ENCODE measurements at regions not wholly inside any gene's neighbourhood (a gene's known extent, or its start where the extent isn't known, plus 50 kb on each side); places are given as distances from the start of the nearest gene placed in this dataset.

GRCh38 chr1:209045331-209046057 is 538.0 kb upstream of the CAMK1G start:
- Mint-ChIP-seq H3K9me3 (ENCODE audit: low read depth) (no peaks in the 10 kb centered on the region), H3K4me1 (ENCODE audit: low read depth) (peaks cover 28% of the 10 kb centered on the region), H3K27ac (ENCODE audit: unreplicated experiment) (no peak overlapping the region), H3K36me3 (ENCODE audit: low read depth) (no peaks in the 10 kb centered on the region), H3K27me3 (ENCODE audit: low read depth) (no peaks in the 10 kb centered on the region), H3K4me3 (ENCODE audit: unreplicated experiment) (no peak overlapping the region)
- no peak for TF ChIP-seq CTCF (IDR thresholded peaks at IDR 0.05)
- no peak for DNase-seq (ENCODE audit: low spot score)

DNA sequence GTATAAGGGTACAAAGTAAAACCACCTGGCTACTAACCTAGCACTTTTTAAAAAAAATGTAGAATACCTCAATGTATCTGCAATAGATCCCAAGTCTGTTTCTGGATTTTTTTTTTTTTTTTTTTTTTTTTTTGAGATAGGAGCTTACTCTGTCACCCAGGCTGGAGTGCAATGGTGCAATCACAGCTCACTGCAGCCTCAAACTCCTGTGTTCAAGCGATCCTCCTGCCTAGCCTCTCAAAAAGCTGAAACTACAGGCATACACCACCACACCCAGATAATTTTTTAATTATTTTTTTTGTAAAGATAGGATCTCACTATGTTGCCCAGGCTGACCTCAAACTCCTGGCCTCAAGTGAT is 537.5 kb upstream of the CAMK1G start:
- Mint-ChIP-seq H3K9me3 (ENCODE audit: low read depth) (no peaks in the 10 kb centered on the region), H3K4me3 (ENCODE audit: unreplicated experiment) (no peak overlapping the region), H3K27me3 (ENCODE audit: low read depth) (no peaks in the 10 kb centered on the region), H3K27ac (ENCODE audit: unreplicated experiment) (no peak overlapping the region), H3K36me3 (ENCODE audit: low read depth) (no peaks in the 10 kb centered on the region), H3K4me1 (ENCODE audit: low read depth) (peaks cover 28% of the 10 kb centered on the region)
- TF ChIP-seq CTCF (IDR thresholded peaks at IDR 0.05): no peak
- no peak for DNase-seq (ENCODE audit: low spot score)

- no peaks in the 10 kb centered on the region for H3K27me3 Mint-ChIP-seq (ENCODE audit: low read depth)
- H3K36me3 Mint-ChIP-seq (ENCODE audit: low read depth): no peaks in the 10 kb centered on the region
- DNase-seq (ENCODE audit: low spot score): no peak
- no peak overlapping the region for H3K27ac Mint-ChIP-seq (ENCODE audit: unreplicated experiment)
- H3K4me3 Mint-ChIP-seq (ENCODE audit: unreplicated experiment): no peak overlapping the region
- TF ChIP-seq CTCF (IDR thresholded peaks at IDR 0.05): no peak
- H3K4me1 Mint-ChIP-seq (ENCODE audit: low read depth): peaks cover 28% of the 10 kb centered on the region
- H3K9me3 Mint-ChIP-seq (ENCODE audit: low read depth): no peaks in the 10 kb centered on the region
These were observed 536.6 kb upstream of the CAMK1G start for GRCh38 chr1:209046935-209047334.

DNA sequence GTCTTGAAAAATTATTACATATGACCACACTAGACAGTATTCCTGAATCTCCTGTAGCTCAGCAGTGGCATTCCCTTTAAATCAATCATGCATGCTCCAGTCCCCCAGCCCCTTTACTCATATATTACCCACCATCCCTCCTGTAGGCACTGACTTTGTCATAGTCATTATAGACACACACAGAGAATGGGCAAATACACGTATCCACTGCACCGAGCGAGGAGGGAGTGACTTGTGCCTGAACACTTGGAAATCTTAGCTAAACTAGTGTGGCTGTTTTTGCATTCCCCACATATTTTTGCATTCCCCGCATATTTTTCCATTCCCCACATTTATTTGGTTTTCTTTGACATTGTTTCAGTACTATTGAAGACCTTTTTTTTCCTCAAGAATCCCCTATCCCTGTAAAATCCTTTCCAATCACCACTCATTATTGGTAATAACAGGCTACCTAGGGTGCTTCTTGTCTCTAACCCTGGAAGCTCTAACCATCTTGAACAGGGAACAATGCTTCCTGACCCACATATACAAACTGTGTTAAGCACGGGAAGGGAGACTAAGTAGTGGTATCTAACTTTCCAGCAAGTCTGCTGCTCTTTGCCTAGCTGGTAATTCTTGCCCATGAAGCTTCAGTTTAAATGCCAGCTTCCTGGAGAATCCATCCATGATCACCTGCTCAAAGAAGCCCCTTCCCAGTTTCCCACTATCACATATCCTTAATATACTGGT is 534.4 kb upstream of the CAMK1G start:
- Mint-ChIP-seq H3K36me3 (ENCODE audit: low read depth) (no peaks in the 10 kb centered on the region), H3K27me3 (ENCODE audit: low read depth) (no peaks in the 10 kb centered on the region)
- DNase-seq (ENCODE audit: low spot score): no peak

DNA sequence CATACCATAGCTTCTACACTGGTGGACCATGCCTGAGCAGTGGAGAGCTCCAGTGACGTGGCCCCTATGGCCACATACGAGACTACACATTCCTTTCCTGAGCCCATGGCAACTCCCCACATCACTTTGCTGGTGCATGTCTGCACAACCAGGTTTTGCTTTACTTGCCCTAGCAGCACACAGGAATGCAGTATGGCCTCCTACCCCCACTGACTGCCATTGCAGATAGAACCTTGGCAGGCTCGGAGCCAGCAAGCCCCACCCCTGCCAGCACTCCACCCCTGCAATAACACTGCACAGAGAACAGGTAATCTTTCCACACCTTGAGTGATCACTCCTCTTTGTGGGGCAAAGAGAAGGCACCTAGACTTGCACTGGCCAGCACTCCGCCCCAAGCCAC is 531.9 kb upstream of the CAMK1G start:
- DNase-seq (ENCODE audit: low spot score): no peak
- Mint-ChIP-seq H3K4me1 (ENCODE audit: low read depth) (peaks cover 20% of the 10 kb centered on the region), H3K36me3 (ENCODE audit: low read depth) (peaks cover 1% of the 10 kb centered on the region), H3K4me3 (ENCODE audit: unreplicated experiment) (no peak overlapping the region), H3K27me3 (ENCODE audit: low read depth) (no peaks in the 10 kb centered on the region), H3K9me3 (ENCODE audit: low read depth) (peaks cover 25% of the 10 kb centered on the region), H3K27ac (ENCODE audit: unreplicated experiment) (no peak overlapping the region)
- no peak for TF ChIP-seq CTCF (IDR thresholded peaks at IDR 0.05)

More for the DNA sequence above, 534.4 kb upstream of the CAMK1G start:
- H3K27ac Mint-ChIP-seq (ENCODE audit: unreplicated experiment): peak overlapping the region; percentile 25
- no peak overlapping the region for H3K4me3 Mint-ChIP-seq (ENCODE audit: unreplicated experiment)
- peaks cover 28% of the 10 kb centered on the region for H3K4me1 Mint-ChIP-seq (ENCODE audit: low read depth)
- TF ChIP-seq CTCF (IDR thresholded peaks at IDR 0.05): no peak
- H3K9me3 Mint-ChIP-seq (ENCODE audit: low read depth): peaks cover 8% of the 10 kb centered on the region
